ENCODE measurements at regions not wholly inside any gene's neighbourhood (a gene's known extent, or its start where the extent isn't known, plus 50 kb on each side); places are given as distances from the start of the nearest gene placed in this dataset.

GRCh38 chr12:125470838-125471783 is 405.9 kb downstream of the AACS start:
- no peak for TF ChIP-seq CTCF (IDR thresholded peaks at IDR 0.05)
- TF ChIP-seq ZFX (IDR thresholded peaks at IDR 0.05; ENCODE audit: borderline replicate concordance) = no peak
- H3K27ac ChIP-seq = no peak overlapping the region

- no peak overlapping the region for H3K27ac ChIP-seq
- TF ChIP-seq ZFX (IDR thresholded peaks at IDR 0.05; ENCODE audit: borderline replicate concordance) = no peak
- no peak for TF ChIP-seq CTCF (IDR thresholded peaks at IDR 0.05)
These were observed 408.3 kb downstream of the AACS start for GRCh38 chr12:125473501-125473900.

- TF ChIP-seq ZFX (IDR thresholded peaks at IDR 0.05; ENCODE audit: borderline replicate concordance) (no peak), CTCF (IDR thresholded peaks at IDR 0.05) (no peak)
- H3K27ac ChIP-seq = no peak overlapping the region
These were observed 422.1 kb downstream of the AACS start for GRCh38 chr12:125487336-125487735.

- H3K27ac ChIP-seq = no peak overlapping the region
- TF ChIP-seq ZFX (IDR thresholded peaks at IDR 0.05; ENCODE audit: borderline replicate concordance) (no peak), CTCF (IDR thresholded peaks at IDR 0.05) (no peak)
These were observed 426.3 kb downstream of the AACS start for GRCh38 chr12:125491553-125491952.

GRCh38 chr12:125492354-125493270 is 427.4 kb downstream of the AACS start:
- TF ChIP-seq ZFX (IDR thresholded peaks at IDR 0.05; ENCODE audit: borderline replicate concordance) (no peak), CTCF (IDR thresholded peaks at IDR 0.05) (no peak)
- no peak overlapping the region for H3K27ac ChIP-seq

- TF ChIP-seq ZFX (IDR thresholded peaks at IDR 0.05; ENCODE audit: borderline replicate concordance) = no peak
- no peak overlapping the region for H3K27ac ChIP-seq
These were observed 428.6 kb downstream of the AACS start for GRCh38 chr12:125493704-125494308.

GRCh38 chr12:125503128-125503527 is 437.9 kb downstream of the AACS start:
- no peak overlapping the region for H3K27ac ChIP-seq
- TF ChIP-seq ZFX (IDR thresholded peaks at IDR 0.05; ENCODE audit: borderline replicate concordance) (no peak), CTCF (IDR thresholded peaks at IDR 0.05) (no peak)
